MM.1S (cell line): ENCODE measurements at regions not wholly inside any gene's neighbourhood (a gene's known extent, or its start where the extent isn't known, plus 50 kb on each side); places are given as distances from the start of the nearest gene placed in this dataset.

Source experiments
- CTCF ChIP-seq: fragments of 300-600 bp; sonication (generic); IDR thresholded peaks from 2 replicates; pipeline ENCODE4 v1.5.1; 2016; ENCODE audit warnings: antibody characterized with exemption, low read length, mixed read lengths
- EZH2phosphoT487 ChIP-seq: fragments of 300-600 bp; sonication (generic); IDR thresholded peaks from 2 replicates; pipeline ENCODE4 v1.6.1; 2018; ENCODE audit warnings: antibody characterized with exemption, low read length

DNA sequence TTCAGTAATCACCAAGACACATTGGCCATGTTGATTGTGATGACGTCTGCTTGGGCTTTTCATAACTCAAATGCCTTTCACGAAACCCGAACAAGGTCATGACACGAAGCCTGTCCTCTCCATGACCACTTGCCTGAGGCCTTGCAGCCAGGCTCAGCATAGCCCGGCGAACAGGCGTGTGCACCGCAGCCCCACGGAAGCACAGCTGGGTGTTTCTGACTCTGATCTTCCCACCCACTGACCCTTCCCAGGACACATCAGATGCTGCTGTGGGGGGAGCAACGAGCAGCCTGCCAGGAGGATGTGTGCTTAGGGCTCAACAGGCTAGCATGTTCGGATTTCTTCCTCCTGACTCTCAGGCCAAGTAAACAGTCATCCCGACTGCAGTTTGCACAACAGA lies 369.4 kb upstream of the SALL3 start:
- TF ChIP-seq CTCF = no peak
- no peak for TF ChIP-seq EZH2phosphoT487
